ENCODE measurements at regions not wholly inside any gene's neighbourhood (a gene's known extent, or its start where the extent isn't known, plus 50 kb on each side); places are given as distances from the start of the nearest gene placed in this dataset.

GRCh38 chr2:51866361-51866760 is 834.4 kb upstream of the NRXN1 start:
- no peaks in the 10 kb centered on the region for H3K27me3 Mint-ChIP-seq (ENCODE audit: insufficient read depth, unreplicated experiment)
- intact Hi-C loops (cut with micrococcal nuclease), result no loop called here
- ChIA-PET CTCF (interaction anchor here (0.6 kb wide), 1 partner anchor 364 kb away, joined by 4 read pairs; no protein-coding TSS in a partner anchor), POLR2A (no interaction called here)
- no peak overlapping the region for H3K4me3 Mint-ChIP-seq (ENCODE audit: unreplicated experiment)
- no peak overlapping the region for H3K27ac Mint-ChIP-seq (ENCODE audit: low read depth, unreplicated experiment)
- peak; percentile 14 for DNase-seq (ENCODE audit: unreplicated experiment)
- no peaks in the 10 kb centered on the region for H3K4me1 Mint-ChIP-seq (ENCODE audit: insufficient read depth, unreplicated experiment)
- H3K36me3 Mint-ChIP-seq (ENCODE audit: insufficient read depth, unreplicated experiment), result no peaks in the 10 kb centered on the region
- no peaks in the 10 kb centered on the region for H3K9me3 Mint-ChIP-seq (ENCODE audit: unreplicated experiment)
- no TSS peak for BruUV-seq (replicated peaks)
- TF ChIP-seq CTCF (IDR thresholded peaks at IDR 0.05; ENCODE audit: unreplicated experiment), result no peak

GRCh38 chr2:51859260-51859659 is 827.3 kb upstream of the NRXN1 start:
- no peak for DNase-seq (ENCODE audit: unreplicated experiment)
- CTCF ChIA-PET, result interaction anchor here (0.6 kb wide), 1 partner anchor 24 kb away, joined by 3 read pairs; no protein-coding TSS in a partner anchor

GRCh38 chr2:51855683-51856082 is 823.8 kb upstream of the NRXN1 start:
- H3K9me3 Mint-ChIP-seq (ENCODE audit: unreplicated experiment), result no peaks in the 10 kb centered on the region
- H3K36me3 Mint-ChIP-seq (ENCODE audit: insufficient read depth, unreplicated experiment), result no peaks in the 10 kb centered on the region
- CTCF ChIA-PET, result no interaction called here
- no peaks in the 10 kb centered on the region for H3K27me3 Mint-ChIP-seq (ENCODE audit: insufficient read depth, unreplicated experiment)
- H3K27ac Mint-ChIP-seq (ENCODE audit: low read depth, unreplicated experiment), result no peak overlapping the region
- H3K4me1 Mint-ChIP-seq (ENCODE audit: insufficient read depth, unreplicated experiment), result no peaks in the 10 kb centered on the region
- no TSS peak for BruUV-seq (replicated peaks)
- intact Hi-C loops (cut with micrococcal nuclease), result no loop called here
- TF ChIP-seq CTCF (IDR thresholded peaks at IDR 0.05; ENCODE audit: unreplicated experiment), result no peak
- no peak for DNase-seq (ENCODE audit: unreplicated experiment)
- H3K4me3 Mint-ChIP-seq (ENCODE audit: unreplicated experiment), result no peak overlapping the region
- POLR2A ChIA-PET, result no interaction called here

More at GRCh38 chr2:51859260-51859659, 827.3 kb upstream of the NRXN1 start:
- POLR2A ChIA-PET, result no interaction called here
- no peak overlapping the region for H3K4me3 Mint-ChIP-seq (ENCODE audit: unreplicated experiment)
- BruUV-seq (replicated peaks), result no TSS peak
- intact Hi-C loops (cut with micrococcal nuclease), result no loop called here
- no peaks in the 10 kb centered on the region for H3K4me1 Mint-ChIP-seq (ENCODE audit: insufficient read depth, unreplicated experiment)
- no peaks in the 10 kb centered on the region for H3K27me3 Mint-ChIP-seq (ENCODE audit: insufficient read depth, unreplicated experiment)
- no peak overlapping the region for H3K27ac Mint-ChIP-seq (ENCODE audit: low read depth, unreplicated experiment)
- no peak for TF ChIP-seq CTCF (IDR thresholded peaks at IDR 0.05; ENCODE audit: unreplicated experiment)
- H3K9me3 Mint-ChIP-seq (ENCODE audit: unreplicated experiment), result no peaks in the 10 kb centered on the region
- no peaks in the 10 kb centered on the region for H3K36me3 Mint-ChIP-seq (ENCODE audit: insufficient read depth, unreplicated experiment)

- Mint-ChIP-seq H3K9me3 (ENCODE audit: unreplicated experiment) (peaks cover 7% of the 10 kb centered on the region), H3K27ac (ENCODE audit: low read depth, unreplicated experiment) (no peak overlapping the region), H3K36me3 (ENCODE audit: insufficient read depth, unreplicated experiment) (no peaks in the 10 kb centered on the region), H3K27me3 (ENCODE audit: insufficient read depth, unreplicated experiment) (no peaks in the 10 kb centered on the region), H3K4me1 (ENCODE audit: insufficient read depth, unreplicated experiment) (no peaks in the 10 kb centered on the region), H3K4me3 (ENCODE audit: unreplicated experiment) (no peak overlapping the region)
- intact Hi-C loops (cut with micrococcal nuclease), result no loop called here
- ChIA-PET POLR2A (no interaction called here), CTCF (interaction anchor here (0.9 kb wide), 1 partner anchor 12 kb away, joined by 3 read pairs; no protein-coding TSS in a partner anchor)
- no peak for TF ChIP-seq CTCF (IDR thresholded peaks at IDR 0.05; ENCODE audit: unreplicated experiment)
- BruUV-seq (replicated peaks), result no TSS peak
- DNase-seq (ENCODE audit: unreplicated experiment), result no peak
Observed at GRCh38 chr2:51846796-51847195, 814.9 kb upstream of the NRXN1 start.
